ENCODE measurements at regions not wholly inside any gene's neighbourhood (a gene's known extent, or its start where the extent isn't known, plus 50 kb on each side); places are given as distances from the start of the nearest gene placed in this dataset.

- no peaks in the 10 kb centered on the region for H3F3A ChIP-seq (ENCODE audit: low read depth)
Observed at GRCh38 chr2:149658553-149658952, 71.0 kb upstream of the MMADHC start.

GRCh38 chr2:149657401-149658040 lies 69.9 kb upstream of the MMADHC start:
- H3K9ac ChIP-seq (ENCODE audit: low read depth, low read length, poor library complexity, severe bottlenecking) = no peak overlapping the region
- H3K9me3 ChIP-seq (ENCODE audit: insufficient read depth, low read depth, low read length) = no peaks in the 10 kb centered on the region
- H2AFZ ChIP-seq (ENCODE audit: low read length) = no peak overlapping the region
- no peak overlapping the region for H3K4me3 ChIP-seq (ENCODE audit: low read length, poor library complexity, severe bottlenecking)
- no peaks in the 10 kb centered on the region for H3K36me3 ChIP-seq (ENCODE audit: insufficient read depth, low read length)
- no peaks in the 10 kb centered on the region for H3F3A ChIP-seq (ENCODE audit: low read depth)
- H4K20me1 ChIP-seq (ENCODE audit: insufficient read depth, low read length, poor library complexity, severe bottlenecking) = no peaks in the 10 kb centered on the region
- TF ChIP-seq CTCF (conservative IDR thresholded peaks at IDR 0.05; ENCODE audit: low read length) = no peak
- no peak for TF ChIP-seq EZH2phosphoT487 (IDR thresholded peaks at IDR 0.05; ENCODE audit: borderline replicate concordance)
- H3K79me2 ChIP-seq (ENCODE audit: insufficient read depth, low read length) = no peaks in the 10 kb centered on the region
- no peaks in the 10 kb centered on the region for H3K4me1 ChIP-seq (ENCODE audit: insufficient read depth, low read length, poor library complexity, severe bottlenecking)
- H3K27me3 ChIP-seq (ENCODE audit: insufficient read depth, low read length, poor library complexity, severe bottlenecking) = no peaks in the 10 kb centered on the region
- H3K9me2 ChIP-seq (replicated peaks; ENCODE audit: low read depth, low read length) = no peaks in the 10 kb centered on the region
- no peak overlapping the region for H3K4me2 ChIP-seq (ENCODE audit: low read depth, low read length, poor library complexity, severe bottlenecking)

More at GRCh38 chr2:149658553-149658952, 71.0 kb upstream of the MMADHC start:
- H3K36me3 ChIP-seq (ENCODE audit: insufficient read depth, low read length) = no peaks in the 10 kb centered on the region
- H3K9ac ChIP-seq (ENCODE audit: low read depth, low read length, poor library complexity, severe bottlenecking) = no peak overlapping the region
- no peaks in the 10 kb centered on the region for H3K79me2 ChIP-seq (ENCODE audit: insufficient read depth, low read length)
- no peaks in the 10 kb centered on the region for H3K4me1 ChIP-seq (ENCODE audit: insufficient read depth, low read length, poor library complexity, severe bottlenecking)
- H4K20me1 ChIP-seq (ENCODE audit: insufficient read depth, low read length, poor library complexity, severe bottlenecking) = no peaks in the 10 kb centered on the region
- no peak overlapping the region for H2AFZ ChIP-seq (ENCODE audit: low read length)
- H3K9me2 ChIP-seq (replicated peaks; ENCODE audit: low read depth, low read length) = no peaks in the 10 kb centered on the region
- H3K9me3 ChIP-seq (ENCODE audit: insufficient read depth, low read depth, low read length) = no peaks in the 10 kb centered on the region
- H3K27me3 ChIP-seq (ENCODE audit: insufficient read depth, low read length, poor library complexity, severe bottlenecking) = no peaks in the 10 kb centered on the region
- H3K4me3 ChIP-seq (ENCODE audit: low read length, poor library complexity, severe bottlenecking) = no peak overlapping the region
- no peak overlapping the region for H3K4me2 ChIP-seq (ENCODE audit: low read depth, low read length, poor library complexity, severe bottlenecking)
- TF ChIP-seq CTCF (conservative IDR thresholded peaks at IDR 0.05; ENCODE audit: low read length) (no peak), EZH2phosphoT487 (IDR thresholded peaks at IDR 0.05; ENCODE audit: borderline replicate concordance) (no peak)

GRCh38 chr2:149656996-149657395 lies 69.4 kb upstream of the MMADHC start:
- H3K79me2 ChIP-seq (ENCODE audit: insufficient read depth, low read length) = no peaks in the 10 kb centered on the region
- no peak overlapping the region for H3K4me3 ChIP-seq (ENCODE audit: low read length, poor library complexity, severe bottlenecking)
- H3K9ac ChIP-seq (ENCODE audit: low read depth, low read length, poor library complexity, severe bottlenecking) = no peak overlapping the region
- H3K9me3 ChIP-seq (ENCODE audit: insufficient read depth, low read depth, low read length) = no peaks in the 10 kb centered on the region
- H3K27me3 ChIP-seq (ENCODE audit: insufficient read depth, low read length, poor library complexity, severe bottlenecking) = no peaks in the 10 kb centered on the region
- H4K20me1 ChIP-seq (ENCODE audit: insufficient read depth, low read length, poor library complexity, severe bottlenecking) = no peaks in the 10 kb centered on the region
- no peak for TF ChIP-seq EZH2phosphoT487 (IDR thresholded peaks at IDR 0.05; ENCODE audit: borderline replicate concordance)
- TF ChIP-seq CTCF (conservative IDR thresholded peaks at IDR 0.05; ENCODE audit: low read length) = no peak
- H3K4me2 ChIP-seq (ENCODE audit: low read depth, low read length, poor library complexity, severe bottlenecking) = no peak overlapping the region
- no peaks in the 10 kb centered on the region for H3F3A ChIP-seq (ENCODE audit: low read depth)
- no peaks in the 10 kb centered on the region for H3K36me3 ChIP-seq (ENCODE audit: insufficient read depth, low read length)
- H3K9me2 ChIP-seq (replicated peaks; ENCODE audit: low read depth, low read length) = no peaks in the 10 kb centered on the region
- no peak overlapping the region for H2AFZ ChIP-seq (ENCODE audit: low read length)
- no peaks in the 10 kb centered on the region for H3K4me1 ChIP-seq (ENCODE audit: insufficient read depth, low read length, poor library complexity, severe bottlenecking)

All from Loucy (cell line).